Medulla oblongata (tissue), 1 donor: ENCODE measurements at regions not wholly inside any gene's neighbourhood (a gene's known extent, or its start where the extent isn't known, plus 50 kb on each side); places are given as distances from the start of the nearest gene placed in this dataset.
A peak's percentile ranks its signal among the peaks of the same experiment; 100 is the strongest.
"Not testable (repeated sequence)": the region's sequence is repeated elsewhere in the genome, so short reads cannot be mapped to it uniquely, and the experiment has no call there.

ENCODE experiments used
- DNase-seq: peaks from one replicate; pipeline ENCODE4 v3.0.0-alpha.2; 2015; ENCODE audit errors: extremely low spot score

DNA sequence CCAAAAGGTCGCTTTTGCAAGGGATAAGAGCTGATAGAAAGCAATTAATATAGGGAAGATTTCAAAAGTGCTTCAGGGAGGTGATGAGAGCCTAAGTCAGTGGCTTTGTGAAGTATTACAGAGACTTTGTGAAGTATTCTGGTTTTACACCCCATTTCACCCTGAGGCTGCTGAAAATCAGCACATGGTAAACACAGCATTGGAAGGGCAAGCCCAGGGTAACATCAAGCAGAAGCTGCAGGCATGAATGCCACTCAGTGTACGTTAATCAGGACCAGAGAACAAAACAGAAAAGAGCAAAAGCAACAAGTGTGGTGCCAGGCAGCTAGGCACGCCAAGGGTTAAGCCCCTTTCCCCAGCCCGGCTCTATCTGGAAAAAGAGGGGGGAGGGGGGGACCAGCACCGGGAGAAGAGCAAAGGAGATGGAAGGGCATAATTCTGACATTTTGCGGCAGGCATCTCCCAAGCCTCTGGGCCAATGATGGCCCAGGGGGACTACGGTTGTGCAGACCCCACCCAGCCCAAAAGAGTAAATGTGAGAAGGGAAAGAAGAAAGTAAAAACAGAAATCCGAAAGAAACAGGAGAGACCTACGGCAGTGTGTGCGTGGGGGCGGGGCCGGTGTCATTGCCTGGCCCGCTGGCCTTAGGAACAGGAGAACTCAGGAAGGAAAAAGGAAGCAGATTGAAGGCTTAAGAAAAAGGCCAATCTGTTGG, 58.9 kb downstream of the DHRS2 start:
- DNase-seq = peak; percentile 2

DNA sequence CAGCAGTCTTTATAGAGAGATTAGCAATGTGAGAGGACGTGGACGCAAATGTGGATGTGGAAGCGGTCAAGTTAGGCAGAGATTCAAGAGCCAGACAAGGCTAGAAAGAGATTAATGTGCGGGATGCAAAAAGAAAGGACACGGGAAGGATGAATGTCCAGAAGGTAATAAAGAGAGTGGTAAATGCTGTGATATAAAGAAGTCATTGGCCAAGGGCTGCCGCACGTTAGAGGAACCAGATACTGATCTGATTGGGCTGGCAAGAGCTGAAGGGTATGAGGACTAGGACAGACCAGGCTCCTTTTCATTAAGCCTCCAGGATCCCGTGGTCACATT, 59.5 kb downstream of the DHRS2 start:
- no peak for DNase-seq

- DNase-seq = no peak
Measured at GRCh38 chr14:23696701-23697239, 60.6 kb downstream of the DHRS2 start.

- DNase-seq = no peak
Measured at GRCh38 chr14:23697680-23698079, 61.5 kb downstream of the DHRS2 start.

- no peak for DNase-seq
Measured at GRCh38 chr14:23702656-23703426, 66.7 kb downstream of the DHRS2 start.

DNA sequence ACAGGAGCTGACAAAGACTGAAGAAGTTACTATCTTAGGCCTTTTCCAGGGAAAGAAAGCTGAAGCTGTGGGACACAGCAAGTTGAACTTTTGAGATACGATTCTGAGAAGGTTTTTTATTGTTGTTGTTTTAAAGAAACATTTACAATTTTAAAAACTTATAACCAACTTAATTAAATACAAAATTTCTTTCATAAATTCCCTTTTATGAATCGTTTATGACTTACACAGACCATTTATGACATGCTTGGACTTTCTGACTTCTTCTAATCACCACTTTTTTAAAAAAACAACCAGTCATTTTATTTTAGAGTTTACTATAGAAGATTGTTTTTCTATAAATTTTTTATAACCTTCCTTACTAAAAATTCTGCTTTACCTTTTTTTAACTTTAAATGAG, 68.7 kb downstream of the DHRS2 start:
- no peak for DNase-seq

DNA sequence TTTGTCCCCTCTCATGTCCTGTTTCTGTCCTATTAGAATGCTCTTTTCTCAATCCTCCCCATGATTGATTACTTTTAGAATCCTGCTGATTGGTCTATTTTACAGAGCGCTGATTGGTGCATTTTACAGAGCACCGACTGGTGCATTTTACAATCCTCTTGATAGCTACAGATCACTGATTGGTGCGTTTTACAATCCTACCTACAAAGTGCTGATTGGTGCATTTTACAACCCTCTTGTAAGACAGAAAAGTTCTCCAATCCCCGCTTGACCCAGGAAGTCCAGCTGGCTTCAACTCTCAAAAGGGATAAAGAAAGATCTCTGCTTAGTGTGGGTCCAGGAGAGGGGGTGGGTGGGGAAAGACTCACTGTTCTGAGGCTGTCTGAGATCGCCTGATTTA, 71.3 kb downstream of the DHRS2 start:
- DNase-seq = no peak

- no peak for DNase-seq
Measured at GRCh38 chr14:23708343-23708742, 72.2 kb downstream of the DHRS2 start.

DNA sequence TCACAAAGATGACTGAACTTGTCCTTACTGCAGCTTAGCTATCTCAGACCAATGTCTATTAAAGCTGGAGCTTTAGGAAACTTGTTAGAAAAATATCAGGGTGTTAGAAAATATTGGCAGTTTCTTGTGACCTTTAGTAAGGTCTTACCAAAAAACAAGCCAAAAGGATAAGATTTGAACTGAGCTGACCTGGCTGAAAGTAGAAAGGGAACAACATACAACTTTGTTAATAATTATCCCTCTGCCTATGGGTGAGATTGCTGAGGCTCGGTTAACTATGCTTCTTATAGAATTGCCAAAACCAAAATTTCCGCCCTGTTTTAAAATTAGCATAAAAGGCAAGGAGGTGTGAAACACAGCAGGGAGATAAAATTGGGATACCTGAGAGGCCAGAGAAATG, 73.8 kb downstream of the DHRS2 start:
- no peak for DNase-seq

DNA sequence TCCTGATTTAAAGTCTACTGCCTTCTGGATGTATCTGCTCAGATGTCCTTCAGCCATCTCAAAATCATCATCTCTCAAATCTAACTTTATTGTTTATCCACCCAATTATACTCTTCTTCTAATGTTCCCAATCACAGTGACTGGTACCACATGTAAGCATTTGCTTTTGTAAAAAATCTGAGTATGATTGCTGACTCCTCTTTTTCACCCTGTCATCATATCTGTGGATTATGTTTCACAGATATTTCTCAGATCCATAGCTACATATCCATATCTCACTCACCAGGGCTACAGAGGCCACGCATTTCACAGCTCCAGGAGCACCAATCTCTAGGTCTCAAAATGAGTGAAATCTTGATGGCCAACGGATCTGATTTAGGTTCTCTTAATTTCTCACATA, 76.1 kb downstream of the DHRS2 start:
- no peak for DNase-seq

DNA sequence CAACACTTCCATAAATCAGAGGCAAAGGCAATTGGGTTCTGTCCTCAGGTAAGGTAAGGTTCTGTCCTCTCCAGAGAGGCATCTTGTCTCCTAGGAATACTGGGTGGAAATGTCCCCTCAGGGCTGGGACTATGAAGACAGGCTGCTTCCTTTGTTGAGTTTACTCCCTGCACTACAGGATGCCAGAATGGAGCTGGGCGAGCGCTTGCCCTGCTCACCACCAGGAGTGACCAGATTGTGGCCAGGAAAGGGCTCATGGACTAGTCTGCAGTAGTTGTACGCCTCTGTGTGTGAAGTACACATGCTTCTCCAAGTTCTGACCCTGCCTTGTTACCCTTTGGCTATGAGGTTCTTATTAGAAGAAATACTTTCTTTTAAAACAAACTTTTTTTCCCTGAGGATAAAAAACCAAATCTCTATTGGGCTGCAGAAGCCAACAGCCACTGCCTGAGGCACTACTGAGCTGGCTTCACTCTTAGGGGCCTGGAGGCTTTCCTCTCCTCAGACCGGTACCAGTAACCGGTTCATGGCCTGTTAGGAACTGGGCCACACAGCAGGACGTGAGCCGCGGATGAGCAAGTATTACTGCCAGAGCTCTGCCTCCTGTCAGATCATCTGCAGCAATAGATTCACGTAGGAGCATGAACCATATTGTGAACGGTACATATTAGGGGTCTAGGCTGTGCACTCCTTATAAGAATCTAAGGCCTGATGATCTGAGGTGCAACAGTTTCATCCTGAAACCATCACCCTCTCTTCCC, 83.2 kb downstream of the DHRS2 start:
- DNase-seq = no peak

DNA sequence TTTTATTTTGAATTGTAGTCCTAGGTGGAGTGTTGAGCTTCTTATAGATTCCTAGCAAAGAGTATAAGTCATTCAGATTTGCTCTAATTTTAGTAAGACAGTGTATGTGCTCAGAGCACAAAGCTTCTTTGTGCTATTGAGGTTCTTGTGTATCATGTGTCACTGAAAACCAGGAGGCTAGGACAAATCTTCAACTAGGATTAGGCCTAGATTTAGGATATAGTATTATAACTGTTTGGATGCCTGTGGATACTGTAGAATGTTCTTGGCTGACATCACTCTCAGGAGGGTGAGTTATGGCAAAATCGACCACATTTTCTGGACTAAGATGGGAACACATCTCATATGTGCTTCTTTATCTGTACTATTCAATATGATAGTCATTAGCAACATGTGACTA, 86.5 kb downstream of the DHRS2 start:
- no peak for DNase-seq

DNA sequence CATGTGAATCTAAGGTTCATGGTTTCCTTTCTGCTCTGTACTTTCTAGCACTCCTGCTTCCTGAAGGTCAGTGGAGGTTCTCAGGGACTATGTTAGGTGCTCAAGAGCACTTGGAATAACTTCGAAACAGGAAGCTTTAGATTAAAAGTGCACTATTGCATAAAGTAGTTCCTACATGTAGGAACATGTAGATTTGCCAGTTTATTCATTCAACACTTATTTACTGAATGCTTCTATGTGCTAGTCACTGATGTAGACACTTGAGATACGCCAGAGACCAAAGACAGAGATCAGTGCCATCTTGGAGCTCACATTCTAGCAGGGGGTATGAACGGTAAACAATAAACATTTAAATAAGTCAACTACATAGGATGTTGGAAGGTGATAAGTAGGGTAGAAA, 87.7 kb downstream of the DHRS2 start:
- no peak for DNase-seq

DNA sequence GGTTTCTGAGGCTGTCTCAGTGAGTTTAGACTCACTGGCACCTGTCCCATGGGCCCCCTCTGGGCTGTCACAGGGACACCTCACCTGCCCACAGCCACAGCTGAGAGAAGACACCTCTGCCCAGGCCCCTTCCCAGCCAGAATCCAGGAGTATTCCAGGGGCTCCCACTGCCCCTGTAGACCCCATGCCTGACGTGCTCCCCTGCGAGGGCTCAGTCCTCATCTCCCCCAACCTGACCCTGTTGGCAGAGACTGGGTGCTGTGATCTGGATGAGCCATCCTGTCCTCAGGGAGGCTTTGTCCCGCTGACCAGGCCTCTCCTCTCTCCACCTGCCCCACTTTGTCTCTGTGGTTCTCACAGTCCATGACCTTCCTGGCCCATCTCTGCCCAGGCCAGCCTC, 89.4 kb downstream of the DHRS2 start:
- no peak for DNase-seq

DNA sequence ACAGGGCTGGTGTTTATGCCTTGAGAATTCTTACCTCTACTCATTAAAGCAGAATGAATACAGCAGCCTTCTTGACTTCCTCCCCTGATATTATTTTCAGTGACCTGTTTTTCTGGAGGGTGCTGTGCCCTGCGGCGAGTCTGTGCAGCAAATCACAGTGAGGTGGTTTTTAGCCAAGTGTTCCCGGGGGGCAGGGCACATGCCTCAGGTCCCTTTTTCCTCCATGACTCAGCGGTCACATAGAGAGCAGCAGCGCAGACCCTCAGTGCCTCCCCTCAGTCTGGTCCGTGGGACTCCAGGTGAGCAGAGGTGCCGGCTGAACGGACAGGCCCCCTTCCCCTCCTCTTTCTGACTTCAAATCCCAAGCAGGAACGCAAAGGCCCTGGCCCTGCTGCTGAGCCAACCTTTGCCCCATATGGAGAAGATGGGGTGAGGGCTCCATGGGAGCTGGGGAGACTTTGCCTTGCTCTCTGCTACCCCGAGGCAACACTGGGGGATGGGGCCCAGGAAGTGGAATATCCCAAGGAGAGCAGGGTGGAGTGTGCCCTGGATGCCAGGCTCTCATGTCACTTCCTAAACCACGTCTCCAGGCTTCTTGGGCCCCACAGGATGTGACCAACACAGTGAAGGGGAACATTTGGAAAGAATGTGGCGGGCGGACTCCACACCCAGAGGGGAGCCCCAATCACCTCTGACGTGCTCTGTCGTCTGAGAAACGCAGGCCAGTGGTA, 90.0 kb downstream of the DHRS2 start:
- DNase-seq = no peak

DNA sequence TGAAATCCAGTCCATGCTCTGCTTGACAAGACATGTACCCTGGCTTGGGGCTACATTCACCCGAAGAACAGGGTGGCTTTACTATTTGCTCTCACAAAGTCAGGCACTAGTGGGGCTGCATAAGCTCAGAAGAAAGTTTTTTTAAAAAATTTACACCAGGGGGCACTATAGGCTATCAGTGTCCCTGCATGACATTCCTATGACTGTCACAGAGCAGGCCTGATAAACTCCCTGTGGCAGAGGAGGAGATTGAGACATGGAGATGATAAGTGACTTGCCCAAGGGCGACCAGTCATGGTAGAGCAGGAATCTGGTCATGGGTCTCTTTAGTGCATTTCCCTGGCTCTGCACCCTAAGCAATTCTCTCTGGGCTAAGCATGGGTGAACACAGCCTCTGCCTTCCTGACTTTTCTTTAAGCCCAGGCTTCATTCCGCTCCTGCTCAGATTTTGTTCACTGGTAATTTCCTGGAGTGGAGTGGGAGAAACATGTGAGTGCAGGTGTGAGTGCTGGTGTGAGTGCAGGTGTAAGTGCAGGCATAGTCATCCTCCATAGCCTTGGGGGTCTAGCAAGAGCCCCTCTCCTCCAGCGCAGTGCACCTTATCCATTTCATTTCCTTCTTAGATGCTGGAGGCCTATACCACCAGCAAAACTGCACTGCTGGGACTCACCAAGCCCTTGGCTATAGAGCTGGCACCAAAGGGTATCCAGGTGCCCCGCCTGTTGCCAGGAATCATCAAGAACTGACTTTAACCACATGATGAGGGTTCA, 91.6 kb downstream of the DHRS2 start:
- DNase-seq = peak; percentile 26

GRCh38 chr14:23728791-23729190, 92.6 kb downstream of the DHRS2 start:
- DNase-seq = no peak

- no peak for DNase-seq
Measured at GRCh38 chr14:23729720-23730387, 93.7 kb downstream of the DHRS2 start.

DNA sequence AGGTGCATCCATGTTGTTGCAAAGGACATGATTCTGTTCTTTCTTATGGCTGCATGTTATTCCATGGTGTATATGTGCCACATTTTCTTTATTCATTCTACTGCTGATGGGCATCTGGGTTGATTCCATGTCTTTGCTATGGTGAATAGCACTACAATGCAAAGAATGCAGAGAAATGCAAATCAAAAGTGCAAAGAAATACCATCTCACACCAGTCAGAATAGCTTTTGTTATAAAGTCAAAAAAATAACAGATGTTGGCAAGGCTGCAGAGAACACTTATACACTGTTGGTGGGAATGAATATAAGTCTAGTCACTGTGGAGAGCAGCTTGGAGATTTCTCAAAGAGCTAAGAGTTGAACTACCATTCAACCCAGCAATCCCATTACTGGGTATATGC, 99.2 kb downstream of the DHRS2 start:
- DNase-seq = no peak

DNA sequence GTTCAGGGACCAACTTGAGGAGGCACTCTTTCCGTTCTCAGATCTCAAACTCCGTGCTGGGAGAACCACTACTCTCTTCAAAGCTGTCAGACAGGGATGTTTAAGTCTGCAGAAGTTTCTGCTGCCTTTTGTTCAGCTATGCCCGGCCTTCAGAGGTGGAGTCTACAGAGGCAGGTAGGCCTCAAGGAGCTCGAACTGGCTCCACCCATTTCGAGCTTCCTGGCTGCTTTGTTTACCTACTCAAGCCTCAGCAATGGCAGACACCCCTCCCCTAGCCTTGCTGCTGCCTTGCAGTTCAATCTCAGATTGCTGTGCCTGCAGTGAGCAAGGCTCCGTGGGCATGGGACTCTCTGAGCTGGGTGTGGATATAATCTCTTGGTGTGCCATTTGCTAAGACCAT, 108.2 kb downstream of the DHRS2 start:
- DNase-seq = not testable (repeated sequence)

DNA sequence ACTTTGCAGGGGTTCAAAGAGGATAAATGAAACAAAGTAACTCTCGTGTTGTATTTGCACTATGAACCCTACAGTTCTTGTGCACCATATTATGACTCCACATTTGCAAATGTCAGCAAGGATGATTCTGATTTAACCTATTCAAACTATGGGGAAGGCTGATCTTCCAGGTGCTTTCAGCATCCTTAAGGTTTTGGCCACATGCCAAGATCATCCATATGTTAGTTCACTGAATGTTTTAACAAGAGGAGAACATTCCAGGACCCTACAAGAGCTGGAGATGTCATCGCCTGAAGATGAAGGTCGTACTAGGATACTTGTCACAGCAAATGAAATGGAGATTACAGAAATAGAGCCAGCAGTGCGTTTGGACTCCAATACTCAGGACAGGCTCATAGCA, 114.2 kb downstream of the DHRS2 start:
- DNase-seq = no peak
